Neural progenitor cell (in vitro differentiated cells): ENCODE measurements at regions not wholly inside any gene's neighbourhood (a gene's known extent, or its start where the extent isn't known, plus 50 kb on each side); places are given as distances from the start of the nearest gene placed in this dataset.

Experiments
- EZH2 ChIP-seq: fragments of 200-600 bp; sonication (generic); IDR thresholded peaks from 2 replicates; pipeline ENCODE4 v1.6.1; 2017; ENCODE audit warnings: antibody characterized with exemption, mild to moderate bottlenecking, moderate library complexity
- TF ChIP-seq, protein P1 (sequence below): fragments of 200-600 bp; sonication (generic); IDR thresholded peaks from 2 replicates; pipeline ENCODE4 v1.5.1; 2017; ENCODE audit warnings: antibody characterized with exemption, mild to moderate bottlenecking

DNA sequence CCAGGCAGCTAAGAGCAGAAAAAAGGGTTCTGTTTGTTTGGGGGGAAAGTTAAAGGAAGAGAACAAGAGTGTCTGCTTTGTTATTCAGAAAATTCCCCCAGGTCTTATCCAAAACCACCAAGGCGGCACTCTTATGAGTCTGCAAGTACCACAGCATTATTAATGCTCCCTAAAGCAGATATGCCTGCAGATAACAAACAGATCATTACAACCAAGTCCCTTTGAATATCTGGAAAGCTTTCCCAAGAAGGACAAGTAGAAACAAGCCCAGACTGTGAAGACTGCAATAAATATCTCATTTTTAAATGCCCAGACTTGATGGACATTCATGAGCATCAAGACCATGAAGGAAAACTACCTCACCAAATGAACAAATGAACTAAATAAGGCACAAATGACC lies 278.6 kb upstream of the TMEFF2 start:
- TF ChIP-seq, protein P1, sequence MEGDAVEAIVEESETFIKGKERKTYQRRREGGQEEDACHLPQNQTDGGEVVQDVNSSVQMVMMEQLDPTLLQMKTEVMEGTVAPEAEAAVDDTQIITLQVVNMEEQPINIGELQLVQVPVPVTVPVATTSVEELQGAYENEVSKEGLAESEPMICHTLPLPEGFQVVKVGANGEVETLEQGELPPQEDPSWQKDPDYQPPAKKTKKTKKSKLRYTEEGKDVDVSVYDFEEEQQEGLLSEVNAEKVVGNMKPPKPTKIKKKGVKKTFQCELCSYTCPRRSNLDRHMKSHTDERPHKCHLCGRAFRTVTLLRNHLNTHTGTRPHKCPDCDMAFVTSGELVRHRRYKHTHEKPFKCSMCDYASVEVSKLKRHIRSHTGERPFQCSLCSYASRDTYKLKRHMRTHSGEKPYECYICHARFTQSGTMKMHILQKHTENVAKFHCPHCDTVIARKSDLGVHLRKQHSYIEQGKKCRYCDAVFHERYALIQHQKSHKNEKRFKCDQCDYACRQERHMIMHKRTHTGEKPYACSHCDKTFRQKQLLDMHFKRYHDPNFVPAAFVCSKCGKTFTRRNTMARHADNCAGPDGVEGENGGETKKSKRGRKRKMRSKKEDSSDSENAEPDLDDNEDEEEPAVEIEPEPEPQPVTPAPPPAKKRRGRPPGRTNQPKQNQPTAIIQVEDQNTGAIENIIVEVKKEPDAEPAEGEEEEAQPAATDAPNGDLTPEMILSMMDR = no peak
- no peak for TF ChIP-seq EZH2
